GM12875 (cell line): ENCODE measurements at regions not wholly inside any gene's neighbourhood (a gene's known extent, or its start where the extent isn't known, plus 50 kb on each side); places are given as distances from the start of the nearest gene placed in this dataset.
A peak's percentile ranks its signal among the peaks of the same experiment; 100 is the strongest.

Source experiments
- H3K4me3 ChIP-seq: one replicate; pipeline ENCODE4 v1.5.1; 2011; ENCODE audit warnings: low read depth, low read length, control low read depth
- CTCF ChIP-seq: IDR thresholded peaks from 2 replicates; pipeline ENCODE4 v1.5.1; 2011; ENCODE audit warnings: low read depth, mild to moderate bottlenecking, control low read depth, inconsistent platforms, low read length, moderate library complexity, borderline replicate concordance; ENCODE audit not compliant: insufficient read depth

- no peak overlapping the region for H3K4me3 ChIP-seq
Measured at GRCh38 chr7:140231771-140232491, 55.1 kb upstream of the KDM7A start.

GRCh38 chr7:140230861-140231770, 54.3 kb upstream of the KDM7A start:
- peak overlapping the region; percentile 17 for H3K4me3 ChIP-seq
- TF ChIP-seq CTCF: no peak

More at GRCh38 chr7:140231771-140232491, 55.1 kb upstream of the KDM7A start:
- TF ChIP-seq CTCF: no peak

- peak overlapping the region; percentile 43 for H3K4me3 ChIP-seq
- no peak for TF ChIP-seq CTCF
Measured at GRCh38 chr7:140230516-140230860, 53.7 kb upstream of the KDM7A start.

GRCh38 chr7:140229591-140230515, 53.1 kb upstream of the KDM7A start:
- TF ChIP-seq CTCF: no peak
- peak overlapping the region; percentile 43 for H3K4me3 ChIP-seq

- H3K4me3 ChIP-seq: no peak overlapping the region
- no peak for TF ChIP-seq CTCF
Measured at GRCh38 chr7:140229101-140229525, 52.3 kb upstream of the KDM7A start.
